GM21737 (cell line): ENCODE measurements at regions not wholly inside any gene's neighbourhood (a gene's known extent, or its start where the extent isn't known, plus 50 kb on each side); places are given as distances from the start of the nearest gene placed in this dataset.
"Not testable (repeated sequence)": the region's sequence is repeated elsewhere in the genome, so short reads cannot be mapped to it uniquely, and the experiment has no call there.

Source experiments
- ATAC-seq: cut with Tn5 transposase; IDR thresholded peaks from one replicate; pipeline ENCODE4 v1.9.1; 2021; ENCODE audit warnings: mild to moderate bottlenecking, moderate library complexity; ENCODE audit not compliant: unreplicated experiment

GRCh38 chr7:128561116-128561722 is 84.7 kb downstream of the METTL2B start:
- not testable (repeated sequence) for ATAC-seq

- not testable (repeated sequence) for ATAC-seq
These were observed 86.2 kb downstream of the METTL2B start for GRCh38 chr7:128562795-128563194.

GRCh38 chr7:128564123-128564700 is 87.7 kb downstream of the METTL2B start:
- ATAC-seq = not testable (repeated sequence)

GRCh38 chr7:128564932-128565864 is 88.7 kb downstream of the METTL2B start:
- ATAC-seq = not testable (repeated sequence)

- not testable (repeated sequence) for ATAC-seq
These were observed 96.8 kb upstream of the GARIN1A start for GRCh38 chr7:128575277-128575676.

GRCh38 chr7:128576953-128577352 is 95.1 kb upstream of the GARIN1A start:
- ATAC-seq = not testable (repeated sequence)

- ATAC-seq = not testable (repeated sequence)
These were observed 92.2 kb upstream of the GARIN1A start for GRCh38 chr7:128579843-128580242.

- ATAC-seq = not testable (repeated sequence)
These were observed 91.0 kb upstream of the GARIN1A start for GRCh38 chr7:128581100-128581499.

- not testable (repeated sequence) for ATAC-seq
These were observed 90.1 kb upstream of the GARIN1A start for GRCh38 chr7:128581825-128582561.

- ATAC-seq = not testable (repeated sequence)
These were observed 85.4 kb upstream of the GARIN1A start for GRCh38 chr7:128586715-128587114.

- no peak for ATAC-seq
These were observed 80.4 kb upstream of the GARIN1A start for GRCh38 chr7:128591705-128592104.

GRCh38 chr7:128592209-128592608 is 79.9 kb upstream of the GARIN1A start:
- ATAC-seq = not testable (repeated sequence)

- ATAC-seq = not testable (repeated sequence)
These were observed 78.0 kb upstream of the GARIN1A start for GRCh38 chr7:128594061-128594460.

GRCh38 chr7:128596336-128597128 is 75.6 kb upstream of the GARIN1A start:
- ATAC-seq = not testable (repeated sequence)

GRCh38 chr7:128598946-128599345 is 73.1 kb upstream of the GARIN1A start:
- not testable (repeated sequence) for ATAC-seq

GRCh38 chr7:128608678-128609421 is 63.2 kb upstream of the GARIN1A start:
- peak; percentile 73 for ATAC-seq

- not testable (repeated sequence) for ATAC-seq
These were observed 58.7 kb upstream of the GARIN1A start for GRCh38 chr7:128613366-128613765.

- not testable (repeated sequence) for ATAC-seq
These were observed 57.3 kb upstream of the GARIN1A start for GRCh38 chr7:128614812-128615211.

- ATAC-seq = not testable (repeated sequence)
These were observed 55.3 kb upstream of the GARIN1A start for GRCh38 chr7:128616799-128617198.
